HL-60 (cell line): ENCODE measurements at regions not wholly inside any gene's neighbourhood (a gene's known extent, or its start where the extent isn't known, plus 50 kb on each side); places are given as distances from the start of the nearest gene placed in this dataset.

Experiments
- DNase-seq, 2 experiments: peaks; one replicate each; pipeline ENCODE4 v3.0.0-alpha.2; 2010 to 2020; ENCODE audit warnings: low read depth in 1 of 2, low spot score in 1 of 2
- H3K27ac ChIP-seq: fragments of 250-450 bp; sonication (Bioruptor Pico); replicated peaks from 2 replicates; pipeline ENCODE4 v1.5.1; 2020; ENCODE audit warnings: mild to moderate bottlenecking, moderate library complexity
- H3K27me3 ChIP-seq: fragments of 250-450 bp; sonication (Bioruptor Pico); 2 replicates; pipeline ENCODE4 v1.5.1; 2021; ENCODE audit warnings: mild to moderate bottlenecking, moderate library complexity; ENCODE audit not compliant: insufficient read depth, poor library complexity, severe bottlenecking
- H3K4me3 ChIP-seq: replicated peaks from 2 replicates; pipeline ENCODE4 v1.5.1; 2011; ENCODE audit warnings: mild to moderate bottlenecking, control low read depth, low read length; ENCODE audit not compliant: insufficient read depth
- CTCF ChIP-seq: IDR thresholded peaks from one replicate; pipeline ENCODE4 v1.5.1; 2011; ENCODE audit warnings: low read length, control low read depth, inconsistent platforms; ENCODE audit not compliant: insufficient read depth
- GABPA ChIP-seq: IDR thresholded peaks from 2 replicates; pipeline ENCODE4 v1.6.1; 2012; ENCODE audit warnings: low read depth
- POLR2AphosphoS5 ChIP-seq: IDR thresholded peaks from 2 replicates; pipeline ENCODE4 v1.6.1; 2012; ENCODE audit warnings: low read depth
- REST ChIP-seq: IDR thresholded peaks from 2 replicates; pipeline ENCODE4 v1.6.1; 2012; ENCODE audit warnings: low read depth; ENCODE audit not compliant: insufficient replicate concordance
- SPI1 ChIP-seq: IDR thresholded peaks from 2 replicates; pipeline ENCODE4 v1.6.1; 2012; ENCODE audit warnings: low read depth, mild to moderate bottlenecking, borderline replicate concordance

GRCh38 chr3:87044409-87044808 lies 53.5 kb upstream of the VGLL3 start:
- H3K27me3 ChIP-seq: no peaks in the 10 kb centered on the region
- no peak overlapping the region for H3K27ac ChIP-seq
- no peak overlapping the region for H3K4me3 ChIP-seq
- no peak for TF ChIP-seq CTCF
- TF ChIP-seq SPI1: no peak
- TF ChIP-seq POLR2AphosphoS5: no peak
- no peak for TF ChIP-seq REST
- TF ChIP-seq GABPA: no peak
- DNase-seq: no peak

GRCh38 chr3:87041191-87041590 lies 50.2 kb upstream of the VGLL3 start:
- Histone ChIP-seq H3K4me3 (no peak overlapping the region), H3K27ac (no peak overlapping the region), H3K27me3 (no peaks in the 10 kb centered on the region)
- no peak for DNase-seq
- TF ChIP-seq POLR2AphosphoS5: no peak
- TF ChIP-seq SPI1: no peak
